ENCODE measurements at regions not wholly inside any gene's neighbourhood (a gene's known extent, or its start where the extent isn't known, plus 50 kb on each side); places are given as distances from the start of the nearest gene placed in this dataset.
"Not testable (repeated sequence)": the region's sequence is repeated elsewhere in the genome, so short reads cannot be mapped to it uniquely, and the experiment has no call there.

GRCh38 chr7:29709002-29709401 is 97.3 kb upstream of the WIPF3 start:
- not testable (repeated sequence) for DNase-seq

GRCh38 chr7:29723127-29723526 is 83.2 kb upstream of the WIPF3 start:
- not testable (repeated sequence) for DNase-seq

DNA sequence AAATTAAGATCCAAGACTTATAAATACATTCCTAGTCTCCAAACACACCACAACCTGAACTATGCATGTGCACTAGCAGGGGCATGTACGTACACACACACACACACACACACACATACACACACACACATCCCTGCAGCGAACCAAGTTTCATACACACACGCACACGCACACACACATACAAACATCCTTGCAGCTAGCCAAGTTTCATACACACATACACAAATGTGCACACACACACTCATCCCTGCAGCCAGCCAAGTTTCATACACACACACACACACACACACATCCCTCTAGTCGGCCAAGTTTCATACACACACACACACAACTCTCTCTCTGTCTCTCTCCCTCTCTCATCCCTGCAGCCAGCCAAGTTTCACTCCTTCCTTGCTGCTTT is 82.7 kb upstream of the WIPF3 start:
- DNase-seq: no peak

DNA sequence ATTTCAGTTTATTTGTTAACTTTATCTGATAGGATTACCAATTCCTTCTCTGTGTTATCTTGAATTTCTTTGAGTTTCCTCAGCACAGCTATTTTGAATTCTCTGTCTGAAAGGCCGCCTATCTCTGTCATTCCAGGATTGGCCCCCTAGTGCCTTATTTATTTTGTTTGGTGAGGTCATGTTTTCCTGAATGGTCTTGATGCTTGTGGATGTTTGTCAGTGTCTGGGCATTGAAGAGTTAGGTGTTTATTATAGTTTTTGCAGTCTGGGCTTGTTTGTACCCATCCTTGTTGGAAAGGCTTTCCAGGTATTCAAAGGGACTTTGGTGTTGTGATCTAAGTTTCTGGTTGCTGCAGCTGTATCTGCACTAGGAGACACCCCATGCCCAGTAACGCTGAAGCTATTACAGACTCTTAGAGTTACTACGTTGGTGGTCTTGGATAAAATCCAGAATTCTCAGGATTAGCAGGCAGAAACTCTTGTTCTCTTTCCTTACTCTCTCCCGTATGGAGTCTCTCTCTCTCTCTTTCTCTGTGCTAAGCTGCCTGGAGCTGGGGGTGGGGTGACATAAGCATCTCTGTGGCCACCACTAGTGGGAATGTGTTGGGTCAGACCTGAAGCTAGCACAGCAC is 76.7 kb upstream of the WIPF3 start:
- not testable (repeated sequence) for DNase-seq

DNA sequence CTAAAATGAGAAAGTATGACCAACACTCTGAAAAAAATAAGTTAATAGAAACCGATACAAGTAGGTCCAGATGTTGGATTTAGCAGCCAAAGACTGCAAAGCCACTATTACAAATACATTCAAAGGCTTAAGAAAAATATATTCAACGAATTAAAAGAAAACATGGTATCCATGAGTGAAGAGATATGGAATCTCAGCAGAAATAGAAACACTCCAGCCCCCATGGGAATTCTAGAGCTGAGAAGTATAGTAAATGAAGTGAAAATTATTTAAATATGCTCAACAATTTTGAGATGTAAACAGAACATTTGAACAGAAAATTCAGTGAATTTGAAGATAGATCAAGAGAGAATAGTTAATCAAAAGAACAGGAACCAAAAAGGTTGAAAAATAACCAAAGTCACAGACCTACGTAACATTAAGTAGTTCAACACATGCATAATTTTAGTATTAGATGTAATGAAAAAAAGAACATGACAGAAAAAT is 72.0 kb upstream of the WIPF3 start:
- DNase-seq: no peak

- DNase-seq: not testable (repeated sequence)
Measured at GRCh38 chr7:29747645-29748245, 58.6 kb upstream of the WIPF3 start.

GRCh38 chr7:29748286-29749099 is 57.8 kb upstream of the WIPF3 start:
- no peak for DNase-seq

GRCh38 chr7:29749701-29750321 is 56.5 kb upstream of the WIPF3 start:
- DNase-seq: no peak

GRCh38 chr7:29750373-29750940 is 55.9 kb upstream of the WIPF3 start:
- DNase-seq: not testable (repeated sequence)

DNA sequence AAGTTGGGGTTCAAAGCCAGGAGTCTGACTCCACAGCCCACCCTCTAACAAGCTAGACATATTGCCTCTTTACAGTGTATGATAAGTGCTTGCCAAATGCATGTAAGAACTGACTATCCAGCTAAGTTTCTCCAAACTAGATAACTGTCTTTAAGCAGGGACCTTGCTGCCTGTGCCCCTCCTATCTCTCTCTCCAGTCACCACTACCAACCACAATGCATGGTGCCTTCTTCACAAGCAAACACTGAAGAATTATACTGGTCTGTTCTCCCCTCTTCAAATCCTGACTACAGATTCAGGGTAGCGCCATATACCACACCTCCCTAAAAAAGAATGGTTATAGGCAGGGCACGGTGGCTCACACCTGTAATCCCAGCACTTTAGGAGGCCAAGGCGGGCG is 55.3 kb upstream of the WIPF3 start:
- DNase-seq: not testable (repeated sequence)

- no peak for DNase-seq
Measured at GRCh38 chr7:29754874-29755490, 51.3 kb upstream of the WIPF3 start.
